ENCODE measurements at regions not wholly inside any gene's neighbourhood (a gene's known extent, or its start where the extent isn't known, plus 50 kb on each side); places are given as distances from the start of the nearest gene placed in this dataset.

DNA sequence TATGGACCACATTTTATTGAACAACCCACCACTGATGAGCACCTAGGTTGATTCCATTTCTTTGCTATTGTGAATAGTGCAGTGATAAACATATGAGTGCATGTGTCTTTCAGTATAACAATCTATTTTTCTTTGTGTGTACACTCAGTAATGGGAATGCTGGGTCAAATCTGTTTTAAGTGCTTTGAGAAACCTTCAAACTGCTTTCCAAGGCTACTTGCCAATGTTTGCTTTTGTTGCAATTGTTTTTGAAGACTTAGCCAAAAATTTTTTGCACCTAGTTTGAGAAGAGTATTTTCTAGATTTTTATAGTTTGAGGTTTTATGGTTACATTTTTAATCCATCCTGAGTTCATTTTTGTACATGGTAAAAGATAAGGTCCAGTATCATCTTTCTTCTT is 587.4 kb upstream of the SETBP1 start:
- CTCF ChIA-PET = no interaction called here

GRCh38 chr18:44096016-44096415 is 584.7 kb upstream of the SETBP1 start:
- Histone ChIP-seq H3K9me3 (ENCODE audit: low read depth, low read length, poor library complexity, severe bottlenecking) (no peaks in the 10 kb centered on the region), H3K36me3 (ENCODE audit: insufficient read depth, low read length, poor library complexity, severe bottlenecking) (no peaks in the 10 kb centered on the region), H3K27ac (ENCODE audit: low read depth, low read length, poor library complexity, severe bottlenecking) (peak overlapping the region; percentile 50), H3K4me3 (ENCODE audit: low read depth, low read length, poor library complexity, severe bottlenecking) (no peak overlapping the region), H3K4me1 (ENCODE audit: insufficient read depth, low read length, poor library complexity, severe bottlenecking) (no peaks in the 10 kb centered on the region), H3K27me3 (replicated peaks; ENCODE audit: insufficient read depth, low read depth, low read length, poor library complexity) (no peaks in the 10 kb centered on the region)
- ChIA-PET POLR2A (ENCODE audit: low non-redundant PET) (interaction anchor here (0.7 kb wide), 2 partner anchors 398 to 736 kb away, joined by 3 to 4 read pairs; no protein-coding TSS in a partner anchor), CTCF (no interaction called here)
- TF ChIP-seq CTCF (conservative IDR thresholded peaks at IDR 0.05; ENCODE audit: low read depth, low read length) (no peak), EZH2 (IDR thresholded peaks at IDR 0.05; ENCODE audit: borderline replicate concordance, low read depth, low read length, poor library complexity, severe bottlenecking) (no peak)
- BruUV-seq (replicated peaks) = no TSS peak
- DNase-seq (ENCODE audit: low spot score) = peak; percentile 34
- intact Hi-C loops (cut with micrococcal nuclease; ENCODE audit: unreplicated experiment) = loop anchor here (10.0 kb wide), 1 partner anchor 311 kb away; no protein-coding TSS in a partner anchor

More for the DNA sequence above, 587.4 kb upstream of the SETBP1 start:
- Histone ChIP-seq H3K27ac (ENCODE audit: low read depth, low read length, poor library complexity, severe bottlenecking) (no peak overlapping the region), H3K9me3 (ENCODE audit: low read depth, low read length, poor library complexity, severe bottlenecking) (no peaks in the 10 kb centered on the region), H3K4me1 (ENCODE audit: insufficient read depth, low read length, poor library complexity, severe bottlenecking) (no peaks in the 10 kb centered on the region), H3K27me3 (replicated peaks; ENCODE audit: insufficient read depth, low read depth, low read length, poor library complexity) (no peaks in the 10 kb centered on the region), H3K4me3 (ENCODE audit: low read depth, low read length, poor library complexity, severe bottlenecking) (no peak overlapping the region), H3K36me3 (ENCODE audit: insufficient read depth, low read length, poor library complexity, severe bottlenecking) (no peaks in the 10 kb centered on the region)
- no peak for DNase-seq (ENCODE audit: low spot score)
- intact Hi-C loops (cut with micrococcal nuclease; ENCODE audit: unreplicated experiment) = loop anchor here (10.0 kb wide), 1 partner anchor 308 kb away; no protein-coding TSS in a partner anchor
- POLR2A ChIA-PET (ENCODE audit: low non-redundant PET) = no interaction called here
- TF ChIP-seq EZH2 (IDR thresholded peaks at IDR 0.05; ENCODE audit: borderline replicate concordance, low read depth, low read length, poor library complexity, severe bottlenecking) = no peak
- no peak for TF ChIP-seq CTCF (conservative IDR thresholded peaks at IDR 0.05; ENCODE audit: low read depth, low read length)
- BruUV-seq (replicated peaks) = no TSS peak

GRCh38 chr18:44098551-44099098 is 582.1 kb upstream of the SETBP1 start:
- no peaks in the 10 kb centered on the region for H3K9me3 ChIP-seq (ENCODE audit: low read depth, low read length, poor library complexity, severe bottlenecking)
- H3K4me3 ChIP-seq (ENCODE audit: low read depth, low read length, poor library complexity, severe bottlenecking) = no peak overlapping the region
- TF ChIP-seq CTCF (conservative IDR thresholded peaks at IDR 0.05; ENCODE audit: low read depth, low read length) (peak; percentile 38; the same call in 1 of the 2 replicates), EZH2 (IDR thresholded peaks at IDR 0.05; ENCODE audit: borderline replicate concordance, low read depth, low read length, poor library complexity, severe bottlenecking) (no peak)
- POLR2A ChIA-PET (ENCODE audit: low non-redundant PET) = no interaction called here
- no peaks in the 10 kb centered on the region for H3K4me1 ChIP-seq (ENCODE audit: insufficient read depth, low read length, poor library complexity, severe bottlenecking)
- no TSS peak for BruUV-seq (replicated peaks)
- CTCF ChIA-PET = interaction anchor here (0.7 kb wide), 1 partner anchor 1286 kb away, joined by 3 read pairs; no protein-coding TSS in a partner anchor
- H3K36me3 ChIP-seq (ENCODE audit: insufficient read depth, low read length, poor library complexity, severe bottlenecking) = no peaks in the 10 kb centered on the region
- intact Hi-C loops (cut with micrococcal nuclease; ENCODE audit: unreplicated experiment) = loop anchor here (10.0 kb wide), 1 partner anchor 314 kb away; no protein-coding TSS in a partner anchor
- no peak overlapping the region for H3K27ac ChIP-seq (ENCODE audit: low read depth, low read length, poor library complexity, severe bottlenecking)
- DNase-seq (ENCODE audit: low spot score) = peak; percentile 35
- H3K27me3 ChIP-seq (replicated peaks; ENCODE audit: insufficient read depth, low read depth, low read length, poor library complexity) = no peaks in the 10 kb centered on the region

All from A673 (cell line).